ENCODE measurements at regions not wholly inside any gene's neighbourhood (a gene's known extent, or its start where the extent isn't known, plus 50 kb on each side); places are given as distances from the start of the nearest gene placed in this dataset.

DNA sequence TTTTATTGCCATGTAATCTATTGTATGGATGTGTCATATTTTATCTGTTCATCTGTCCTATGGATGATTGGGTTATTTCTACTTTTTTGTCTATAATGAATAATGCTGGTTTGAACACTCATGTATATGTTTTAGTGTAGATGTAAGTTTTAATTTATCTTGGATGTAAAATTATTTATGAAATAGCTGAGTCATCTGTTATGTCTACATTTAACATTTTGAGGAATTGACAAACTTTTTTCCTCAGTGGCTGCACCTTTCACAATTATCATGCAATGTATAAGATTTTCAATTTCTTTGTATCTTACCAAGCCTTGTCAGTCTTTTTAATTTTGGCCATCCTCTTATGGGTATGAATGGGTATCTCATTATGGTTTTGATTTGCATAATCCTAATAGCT is 666.4 kb downstream of the DIPK2A start:
- no peak overlapping the region for H3K4me3 ChIP-seq (ENCODE audit: low read depth, low read length)
- TF ChIP-seq, protein P1, sequence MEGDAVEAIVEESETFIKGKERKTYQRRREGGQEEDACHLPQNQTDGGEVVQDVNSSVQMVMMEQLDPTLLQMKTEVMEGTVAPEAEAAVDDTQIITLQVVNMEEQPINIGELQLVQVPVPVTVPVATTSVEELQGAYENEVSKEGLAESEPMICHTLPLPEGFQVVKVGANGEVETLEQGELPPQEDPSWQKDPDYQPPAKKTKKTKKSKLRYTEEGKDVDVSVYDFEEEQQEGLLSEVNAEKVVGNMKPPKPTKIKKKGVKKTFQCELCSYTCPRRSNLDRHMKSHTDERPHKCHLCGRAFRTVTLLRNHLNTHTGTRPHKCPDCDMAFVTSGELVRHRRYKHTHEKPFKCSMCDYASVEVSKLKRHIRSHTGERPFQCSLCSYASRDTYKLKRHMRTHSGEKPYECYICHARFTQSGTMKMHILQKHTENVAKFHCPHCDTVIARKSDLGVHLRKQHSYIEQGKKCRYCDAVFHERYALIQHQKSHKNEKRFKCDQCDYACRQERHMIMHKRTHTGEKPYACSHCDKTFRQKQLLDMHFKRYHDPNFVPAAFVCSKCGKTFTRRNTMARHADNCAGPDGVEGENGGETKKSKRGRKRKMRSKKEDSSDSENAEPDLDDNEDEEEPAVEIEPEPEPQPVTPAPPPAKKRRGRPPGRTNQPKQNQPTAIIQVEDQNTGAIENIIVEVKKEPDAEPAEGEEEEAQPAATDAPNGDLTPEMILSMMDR (IDR thresholded peaks at IDR 0.05; ENCODE audit: insufficient read depth, low read length): no peak
- DNase-seq (ENCODE audit: low read depth): no peak

DNA sequence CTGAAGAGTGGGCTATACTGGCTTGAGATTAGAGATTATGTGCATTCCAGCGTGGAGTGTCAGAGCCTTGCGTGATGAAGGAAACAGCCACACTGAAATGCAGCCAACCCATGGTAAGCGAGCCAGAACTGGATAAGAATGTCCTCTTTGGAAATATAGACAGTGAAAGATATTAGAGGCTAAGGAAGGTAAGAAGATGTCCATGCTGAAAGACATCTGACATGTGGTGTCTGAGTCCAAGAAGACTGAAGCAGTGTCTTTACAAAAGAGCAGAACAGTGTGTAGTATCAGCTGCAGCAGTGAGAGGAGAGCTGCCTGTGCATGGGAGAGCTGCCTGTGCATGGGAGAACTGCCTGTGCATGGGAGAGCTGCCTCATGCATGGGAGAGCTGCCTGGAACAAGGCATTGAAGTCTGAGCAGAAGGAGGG is 672.2 kb downstream of the DIPK2A start:
- H3K4me3 ChIP-seq (ENCODE audit: low read depth, low read length): no peak overlapping the region
- DNase-seq (ENCODE audit: low read depth): peak; percentile 84
- TF ChIP-seq, protein P1 (IDR thresholded peaks at IDR 0.05; ENCODE audit: insufficient read depth, low read length): no peak

DNA sequence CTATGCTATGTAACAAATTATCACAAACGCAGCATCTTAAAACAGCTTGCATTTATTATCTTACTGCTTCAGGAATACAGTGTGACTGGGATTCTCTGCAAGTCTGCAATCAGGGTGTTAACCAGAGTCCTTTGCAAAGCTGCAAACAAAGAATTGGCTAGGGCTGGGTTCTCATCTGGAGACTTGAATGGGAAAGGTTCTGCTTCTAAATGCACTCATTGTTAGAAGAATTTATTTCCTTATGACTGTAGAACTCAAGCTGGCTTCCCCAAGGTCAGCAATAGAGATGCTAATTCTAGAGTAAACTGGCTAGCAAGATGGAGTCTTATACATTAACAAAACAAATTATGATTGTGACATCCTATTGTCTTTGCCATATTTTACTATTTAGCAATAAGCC is 673.7 kb downstream of the DIPK2A start:
- H3K4me3 ChIP-seq (ENCODE audit: low read depth, low read length): no peak overlapping the region
- TF ChIP-seq, protein P1 (IDR thresholded peaks at IDR 0.05; ENCODE audit: insufficient read depth, low read length): no peak
- no peak for DNase-seq (ENCODE audit: low read depth)

DNA sequence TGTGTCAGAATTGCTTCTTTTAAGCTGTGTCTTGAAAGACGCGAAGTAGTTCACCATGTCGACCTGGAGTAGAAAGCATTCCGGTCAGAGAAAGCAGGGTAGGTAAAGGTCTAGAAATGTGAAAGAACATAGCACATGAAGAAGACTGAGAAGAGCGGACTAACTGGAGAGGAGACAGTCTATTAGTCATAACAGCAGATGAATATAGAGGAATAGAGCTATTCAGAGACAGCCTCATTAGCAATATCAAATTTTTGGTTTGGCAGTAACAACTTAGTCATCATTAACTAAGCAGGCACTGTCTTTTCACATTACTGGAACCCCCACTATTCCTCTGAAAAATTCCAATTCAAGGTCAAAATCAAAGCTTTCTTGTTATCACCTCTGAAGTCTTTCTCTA is 678.8 kb downstream of the DIPK2A start:
- DNase-seq (ENCODE audit: low read depth): no peak
- no peak overlapping the region for H3K4me3 ChIP-seq (ENCODE audit: low read depth, low read length)
- TF ChIP-seq, protein P1 (IDR thresholded peaks at IDR 0.05; ENCODE audit: insufficient read depth, low read length): no peak

DNA sequence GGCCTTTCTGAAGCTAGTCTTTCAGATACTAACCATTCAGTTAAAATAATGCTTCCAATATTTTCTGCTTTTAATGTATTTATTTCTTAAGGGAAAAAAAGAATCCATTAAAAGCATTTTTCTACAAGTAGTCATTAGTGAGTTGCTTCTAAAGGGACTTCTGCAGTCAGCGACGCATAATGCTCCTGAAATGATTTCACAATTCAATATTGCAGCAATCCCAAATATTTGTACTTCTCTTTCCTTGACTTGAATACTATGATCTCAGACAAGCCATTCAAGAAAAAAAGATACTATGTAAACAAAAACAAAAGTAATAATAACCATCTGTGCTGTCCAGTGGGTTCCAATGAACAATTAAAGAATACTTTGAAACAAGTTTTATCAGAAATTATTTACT is 681.0 kb downstream of the DIPK2A start:
- TF ChIP-seq, protein P1 (IDR thresholded peaks at IDR 0.05; ENCODE audit: insufficient read depth, low read length): no peak
- H3K4me3 ChIP-seq (ENCODE audit: low read depth, low read length): no peak overlapping the region
- DNase-seq (ENCODE audit: low read depth): peak; percentile 33

DNA sequence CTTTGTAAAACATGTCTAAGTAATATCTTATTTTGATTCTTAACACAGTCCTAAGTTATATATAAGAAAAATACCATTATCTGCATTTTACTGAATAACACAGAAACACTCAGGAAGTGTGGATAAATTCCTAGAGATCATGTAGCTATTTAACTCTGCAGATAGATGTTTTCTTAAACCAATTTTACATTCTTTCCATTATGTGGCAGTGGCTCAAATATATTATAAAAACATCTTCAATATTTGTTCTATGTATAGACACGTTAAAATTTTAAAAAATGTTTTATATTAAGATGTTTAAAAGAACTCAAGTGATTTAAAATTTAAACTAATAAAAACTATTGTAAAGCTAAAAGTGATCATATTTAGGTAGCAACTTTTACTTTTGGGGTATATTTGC is 683.8 kb downstream of the DIPK2A start:
- DNase-seq (ENCODE audit: low read depth): no peak
- no peak overlapping the region for H3K4me3 ChIP-seq (ENCODE audit: low read depth, low read length)
- TF ChIP-seq, protein P1 (IDR thresholded peaks at IDR 0.05; ENCODE audit: insufficient read depth, low read length): no peak

DNA sequence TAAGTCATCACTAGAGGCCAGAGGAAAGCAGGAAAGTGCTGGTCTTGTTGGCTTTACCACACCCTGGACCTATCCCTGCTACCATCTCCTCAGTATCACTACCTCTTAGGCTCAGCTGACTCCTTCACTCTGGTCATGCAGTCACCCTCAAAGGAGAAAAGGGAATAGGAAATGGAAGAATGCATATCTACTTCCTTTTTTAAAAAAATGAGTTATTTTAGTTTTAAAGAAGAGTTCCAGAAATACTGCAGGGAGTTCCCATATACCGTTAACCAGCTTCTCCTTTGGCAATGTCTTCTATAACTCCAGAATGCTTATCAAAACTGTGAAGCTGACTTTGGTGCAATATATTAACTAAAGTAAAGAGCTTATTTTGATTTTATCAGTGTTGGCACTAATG is 688.6 kb downstream of the DIPK2A start:
- TF ChIP-seq, protein P1 (IDR thresholded peaks at IDR 0.05; ENCODE audit: insufficient read depth, low read length): no peak
- H3K4me3 ChIP-seq (ENCODE audit: low read depth, low read length): no peak overlapping the region
- no peak for DNase-seq (ENCODE audit: low read depth)

Measured in fibroblast of the aortic adventitia (primary cell).